Activated CD8-positive, alpha-beta memory T cell treated with anti-CD3 and anti-CD28 coated beads, Interleukin-2, amount 10 ng/mL, durations not matched to agents 7 days and 5 days (primary cell): ENCODE measurements at regions not wholly inside any gene's neighbourhood (a gene's known extent, or its start where the extent isn't known, plus 50 kb on each side); places are given as distances from the start of the nearest gene placed in this dataset.

Source experiments
- ATAC-seq: fragments of 150-1000 bp; cut with Tn5 transposase; one replicate; pipeline ENCODE4 v1.10.0; 2021; ENCODE audit warnings: moderate library complexity
- CTCF ChIA-PET: fragments of 350-600 bp; sonication (Branson Sonifier 250); formaldehyde crosslinking; loops from one replicate; lab custom pipeline; 2021; ENCODE audit warnings: antibody characterized with exemption; lab: Charles Lee
- DNase-seq: peaks from one replicate; pipeline ENCODE4 v3.0.0-alpha.2; 2020
- H3K27ac Mint-ChIP-seq: one replicate; pipeline ENCODE4 v1.8.0; 2021; ENCODE audit warnings: mild to moderate bottlenecking, mixed read lengths
- H3K27me3 Mint-ChIP-seq: one replicate; pipeline ENCODE4 v1.8.0; 2021; ENCODE audit warnings: mixed read lengths
- H3K36me3 Mint-ChIP-seq: one replicate; pipeline ENCODE4 v1.8.0; 2021; ENCODE audit warnings: mild to moderate bottlenecking, mixed read lengths
- H3K4me1 Mint-ChIP-seq: one replicate; pipeline ENCODE4 v1.8.0; 2021; ENCODE audit warnings: mixed read lengths
- H3K4me3 Mint-ChIP-seq: one replicate; pipeline ENCODE4 v1.8.0; 2021; ENCODE audit warnings: mild to moderate bottlenecking, moderate library complexity, mixed read lengths
- H3K9me3 Mint-ChIP-seq: one replicate; pipeline ENCODE4 v1.8.0; 2022; ENCODE audit warnings: low read depth, mixed read lengths

GRCh38 chr1:163771637-163772036 lies 449.9 kb downstream of the NUF2 start:
- no peak for ATAC-seq
- Mint-ChIP-seq H3K27ac (no peak overlapping the region), H3K36me3 (no peaks in the 10 kb centered on the region), H3K4me3 (no peak overlapping the region), H3K4me1 (no peaks in the 10 kb centered on the region), H3K27me3 (no peaks in the 10 kb centered on the region), H3K9me3 (peaks cover 6% of the 10 kb centered on the region)
- DNase-seq: no peak
- CTCF ChIA-PET: no interaction called here

- no peaks in the 10 kb centered on the region for H3K27me3 Mint-ChIP-seq
- H3K4me1 Mint-ChIP-seq: no peaks in the 10 kb centered on the region
- no peak for DNase-seq
- CTCF ChIA-PET: no interaction called here
- no peak overlapping the region for H3K27ac Mint-ChIP-seq
- ATAC-seq: no peak
- peaks cover 6% of the 10 kb centered on the region for H3K9me3 Mint-ChIP-seq
- H3K36me3 Mint-ChIP-seq: no peaks in the 10 kb centered on the region
- H3K4me3 Mint-ChIP-seq: no peak overlapping the region
These were observed 450.5 kb downstream of the NUF2 start for GRCh38 chr1:163772246-163772645.

- no peaks in the 10 kb centered on the region for H3K27me3 Mint-ChIP-seq
- no peak overlapping the region for H3K27ac Mint-ChIP-seq
- CTCF ChIA-PET: no interaction called here
- no peaks in the 10 kb centered on the region for H3K4me1 Mint-ChIP-seq
- H3K36me3 Mint-ChIP-seq: no peaks in the 10 kb centered on the region
- H3K4me3 Mint-ChIP-seq: no peak overlapping the region
- H3K9me3 Mint-ChIP-seq: peaks cover 6% of the 10 kb centered on the region
- no peak for DNase-seq
- ATAC-seq: no peak
These were observed 451.6 kb downstream of the NUF2 start for GRCh38 chr1:163773396-163773795.

- no peaks in the 10 kb centered on the region for H3K4me1 Mint-ChIP-seq
- H3K36me3 Mint-ChIP-seq: no peaks in the 10 kb centered on the region
- no peak overlapping the region for H3K4me3 Mint-ChIP-seq
- H3K27me3 Mint-ChIP-seq: no peaks in the 10 kb centered on the region
- DNase-seq: no peak
- no peak for ATAC-seq
- peaks cover 6% of the 10 kb centered on the region for H3K9me3 Mint-ChIP-seq
- H3K27ac Mint-ChIP-seq: no peak overlapping the region
- CTCF ChIA-PET: no interaction called here
These were observed 452.7 kb downstream of the NUF2 start for GRCh38 chr1:163774401-163774945.

GRCh38 chr1:163774978-163775620 lies 453.3 kb downstream of the NUF2 start:
- CTCF ChIA-PET: no interaction called here
- H3K27me3 Mint-ChIP-seq: no peaks in the 10 kb centered on the region
- no peak overlapping the region for H3K27ac Mint-ChIP-seq
- H3K4me3 Mint-ChIP-seq: no peak overlapping the region
- DNase-seq: no peak
- ATAC-seq: no peak
- peaks cover 6% of the 10 kb centered on the region for H3K9me3 Mint-ChIP-seq
- no peaks in the 10 kb centered on the region for H3K36me3 Mint-ChIP-seq
- no peaks in the 10 kb centered on the region for H3K4me1 Mint-ChIP-seq

- ATAC-seq (no peak), DNase-seq (no peak)
- CTCF ChIA-PET: no interaction called here
- no peak overlapping the region for H3K27ac Mint-ChIP-seq
- no peaks in the 10 kb centered on the region for H3K4me1 Mint-ChIP-seq
- H3K36me3 Mint-ChIP-seq: no peaks in the 10 kb centered on the region
- H3K27me3 Mint-ChIP-seq: no peaks in the 10 kb centered on the region
- no peak overlapping the region for H3K4me3 Mint-ChIP-seq
- peaks cover 8% of the 10 kb centered on the region for H3K9me3 Mint-ChIP-seq
These were observed 455.5 kb downstream of the NUF2 start for GRCh38 chr1:163777205-163777604.

GRCh38 chr1:163781146-163781545 lies 459.4 kb downstream of the NUF2 start:
- no peak for ATAC-seq
- H3K36me3 Mint-ChIP-seq: no peaks in the 10 kb centered on the region
- CTCF ChIA-PET: no interaction called here
- H3K4me3 Mint-ChIP-seq: no peak overlapping the region
- H3K27ac Mint-ChIP-seq: no peak overlapping the region
- peaks cover 2% of the 10 kb centered on the region for H3K9me3 Mint-ChIP-seq
- no peaks in the 10 kb centered on the region for H3K27me3 Mint-ChIP-seq
- DNase-seq: no peak
- no peaks in the 10 kb centered on the region for H3K4me1 Mint-ChIP-seq

- Mint-ChIP-seq H3K27ac (no peak overlapping the region), H3K4me3 (no peak overlapping the region), H3K9me3 (peaks cover 2% of the 10 kb centered on the region), H3K36me3 (no peaks in the 10 kb centered on the region), H3K27me3 (no peaks in the 10 kb centered on the region), H3K4me1 (no peaks in the 10 kb centered on the region)
- ATAC-seq: no peak
- CTCF ChIA-PET: no interaction called here
- no peak for DNase-seq
These were observed 464.2 kb downstream of the NUF2 start for GRCh38 chr1:163785868-163786405.

GRCh38 chr1:163789911-163790310 lies 468.2 kb downstream of the NUF2 start:
- Mint-ChIP-seq H3K36me3 (no peaks in the 10 kb centered on the region), H3K27me3 (no peaks in the 10 kb centered on the region), H3K9me3 (peaks cover 2% of the 10 kb centered on the region), H3K4me3 (no peak overlapping the region), H3K4me1 (no peaks in the 10 kb centered on the region), H3K27ac (no peak overlapping the region)
- CTCF ChIA-PET: no interaction called here
- DNase-seq (no peak), ATAC-seq (no peak)

GRCh38 chr1:163794551-163794950 lies 472.8 kb downstream of the NUF2 start:
- CTCF ChIA-PET: no interaction called here
- DNase-seq (no peak), ATAC-seq (no peak)
- H3K27me3 Mint-ChIP-seq: no peaks in the 10 kb centered on the region
- no peak overlapping the region for H3K4me3 Mint-ChIP-seq
- no peaks in the 10 kb centered on the region for H3K4me1 Mint-ChIP-seq
- H3K27ac Mint-ChIP-seq: no peak overlapping the region
- H3K36me3 Mint-ChIP-seq: no peaks in the 10 kb centered on the region
- H3K9me3 Mint-ChIP-seq: peaks cover 10% of the 10 kb centered on the region

GRCh38 chr1:163796394-163796821 lies 474.7 kb downstream of the NUF2 start:
- Mint-ChIP-seq H3K36me3 (no peaks in the 10 kb centered on the region), H3K9me3 (peaks cover 10% of the 10 kb centered on the region), H3K4me1 (no peaks in the 10 kb centered on the region), H3K4me3 (no peak overlapping the region), H3K27ac (no peak overlapping the region), H3K27me3 (no peaks in the 10 kb centered on the region)
- DNase-seq: no peak
- CTCF ChIA-PET: no interaction called here
- no peak for ATAC-seq

- H3K27ac Mint-ChIP-seq: no peak overlapping the region
- ATAC-seq (no peak), DNase-seq (no peak)
- H3K4me1 Mint-ChIP-seq: no peaks in the 10 kb centered on the region
- CTCF ChIA-PET: no interaction called here
- H3K27me3 Mint-ChIP-seq: no peaks in the 10 kb centered on the region
- H3K4me3 Mint-ChIP-seq: no peak overlapping the region
- peaks cover 12% of the 10 kb centered on the region for H3K9me3 Mint-ChIP-seq
- H3K36me3 Mint-ChIP-seq: no peaks in the 10 kb centered on the region
These were observed 476.1 kb downstream of the NUF2 start for GRCh38 chr1:163797816-163798215.

GRCh38 chr1:163799190-163799805 lies 477.5 kb downstream of the NUF2 start:
- H3K27me3 Mint-ChIP-seq: no peaks in the 10 kb centered on the region
- CTCF ChIA-PET: no interaction called here
- H3K9me3 Mint-ChIP-seq: peaks cover 10% of the 10 kb centered on the region
- ATAC-seq: no peak
- no peak overlapping the region for H3K27ac Mint-ChIP-seq
- no peak for DNase-seq
- H3K36me3 Mint-ChIP-seq: no peaks in the 10 kb centered on the region
- H3K4me3 Mint-ChIP-seq: no peak overlapping the region
- no peaks in the 10 kb centered on the region for H3K4me1 Mint-ChIP-seq
